Stomach (tissue), 4 donors: ENCODE measurements at regions not wholly inside any gene's neighbourhood (a gene's known extent, or its start where the extent isn't known, plus 50 kb on each side); places are given as distances from the start of the nearest gene placed in this dataset.

Experiments used
- CTCF ChIP-seq, 7 experiments: fragments of 450-650 bp in 4 of 7; fragments of 200-600 bp in 3 of 7; sonication (generic) in 3 of 7; IDR thresholded peaks; one replicate each; pipeline ENCODE4 v1.5.1; 2016 to 2019; ENCODE audit warnings: antibody characterized with exemption in 7 of 7, control low read depth in 2 of 7, mild to moderate bottlenecking in 1 of 7
- POLR2A ChIP-seq, 4 donors: fragments of 450-650 bp; IDR thresholded peaks; one replicate each; pipeline ENCODE4 v1.6.1; 2016; ENCODE audit warnings: antibody characterized with exemption in 4 of 4, control low read depth in 2 of 4, mild to moderate bottlenecking in 1 of 4, moderate library complexity in 1 of 4
- POLR2AphosphoS5 ChIP-seq, 3 donors: sonication (generic); formaldehyde crosslinking; IDR thresholded peaks; one replicate each; pipeline ENCODE4 v1.6.1; 2016; ENCODE audit warnings: antibody characterized with exemption in 3 of 3

- TF ChIP-seq CTCF (IDR thresholded peaks at IDR 0.05) (no peak), POLR2A (IDR thresholded peaks at IDR 0.05) (no peak), POLR2AphosphoS5 (IDR thresholded peaks at IDR 0.05) (no peak)
Measured at GRCh38 chr19:31534231-31534630, 185.0 kb upstream of the TSHZ3 start.
